ENCODE measurements at regions not wholly inside any gene's neighbourhood (a gene's known extent, or its start where the extent isn't known, plus 50 kb on each side); places are given as distances from the start of the nearest gene placed in this dataset.
A peak's percentile ranks its signal among the peaks of the same experiment; 100 is the strongest.
"Not testable (repeated sequence)": the region's sequence is repeated elsewhere in the genome, so short reads cannot be mapped to it uniquely, and the experiment has no call there.

DNA sequence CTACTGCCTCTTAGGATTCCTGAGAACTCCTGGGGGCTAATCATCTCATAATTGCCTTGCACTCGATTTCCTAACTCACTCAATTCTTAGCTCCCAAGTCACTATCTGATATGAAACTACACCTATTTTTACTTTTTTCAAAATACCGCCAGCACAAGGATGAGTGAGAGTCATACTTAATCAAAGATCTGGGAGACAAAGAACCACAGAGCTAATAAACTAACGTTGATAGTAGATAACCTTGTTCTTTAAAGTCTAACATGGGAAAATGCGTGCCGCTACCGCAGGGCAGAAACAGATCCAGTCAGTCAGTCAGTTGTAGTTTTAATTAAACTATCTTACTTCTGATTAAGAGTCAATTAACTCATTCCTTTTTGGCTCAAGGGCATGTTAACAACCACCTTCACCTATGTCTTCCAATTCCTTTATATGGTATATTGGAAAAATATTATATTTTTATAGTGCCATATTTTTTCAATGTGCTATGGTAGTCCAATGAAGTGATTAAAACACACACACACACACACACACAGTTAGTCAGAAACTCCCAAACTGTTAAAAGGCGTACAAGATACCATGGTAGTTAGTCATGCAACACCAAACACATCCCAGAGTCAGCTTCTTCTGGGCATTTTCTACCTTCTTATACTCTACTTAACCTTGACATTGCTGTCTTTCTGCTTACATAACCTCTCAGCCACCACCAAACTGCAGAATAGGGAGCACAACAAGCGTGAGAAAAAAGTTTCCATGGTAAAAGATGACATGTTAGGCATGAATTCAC lies 114.0 kb downstream of the KLHL28 start:
- TF ChIP-seq, protein P1, sequence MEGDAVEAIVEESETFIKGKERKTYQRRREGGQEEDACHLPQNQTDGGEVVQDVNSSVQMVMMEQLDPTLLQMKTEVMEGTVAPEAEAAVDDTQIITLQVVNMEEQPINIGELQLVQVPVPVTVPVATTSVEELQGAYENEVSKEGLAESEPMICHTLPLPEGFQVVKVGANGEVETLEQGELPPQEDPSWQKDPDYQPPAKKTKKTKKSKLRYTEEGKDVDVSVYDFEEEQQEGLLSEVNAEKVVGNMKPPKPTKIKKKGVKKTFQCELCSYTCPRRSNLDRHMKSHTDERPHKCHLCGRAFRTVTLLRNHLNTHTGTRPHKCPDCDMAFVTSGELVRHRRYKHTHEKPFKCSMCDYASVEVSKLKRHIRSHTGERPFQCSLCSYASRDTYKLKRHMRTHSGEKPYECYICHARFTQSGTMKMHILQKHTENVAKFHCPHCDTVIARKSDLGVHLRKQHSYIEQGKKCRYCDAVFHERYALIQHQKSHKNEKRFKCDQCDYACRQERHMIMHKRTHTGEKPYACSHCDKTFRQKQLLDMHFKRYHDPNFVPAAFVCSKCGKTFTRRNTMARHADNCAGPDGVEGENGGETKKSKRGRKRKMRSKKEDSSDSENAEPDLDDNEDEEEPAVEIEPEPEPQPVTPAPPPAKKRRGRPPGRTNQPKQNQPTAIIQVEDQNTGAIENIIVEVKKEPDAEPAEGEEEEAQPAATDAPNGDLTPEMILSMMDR (IDR thresholded peaks at IDR 0.05) = no peak
- Histone ChIP-seq H3K4me3 (no peak overlapping the region), H3K4me1 (no peaks in the 10 kb centered on the region), H3K27ac (no peak overlapping the region), H3K9me3 (no peaks in the 10 kb centered on the region), H3K27me3 (no peaks in the 10 kb centered on the region), H3K36me3 (no peaks in the 10 kb centered on the region)
- intact Hi-C loops (cut with DNase I) = no loop called here
- DNase-seq (no peak), ATAC-seq (no peak)

DNA sequence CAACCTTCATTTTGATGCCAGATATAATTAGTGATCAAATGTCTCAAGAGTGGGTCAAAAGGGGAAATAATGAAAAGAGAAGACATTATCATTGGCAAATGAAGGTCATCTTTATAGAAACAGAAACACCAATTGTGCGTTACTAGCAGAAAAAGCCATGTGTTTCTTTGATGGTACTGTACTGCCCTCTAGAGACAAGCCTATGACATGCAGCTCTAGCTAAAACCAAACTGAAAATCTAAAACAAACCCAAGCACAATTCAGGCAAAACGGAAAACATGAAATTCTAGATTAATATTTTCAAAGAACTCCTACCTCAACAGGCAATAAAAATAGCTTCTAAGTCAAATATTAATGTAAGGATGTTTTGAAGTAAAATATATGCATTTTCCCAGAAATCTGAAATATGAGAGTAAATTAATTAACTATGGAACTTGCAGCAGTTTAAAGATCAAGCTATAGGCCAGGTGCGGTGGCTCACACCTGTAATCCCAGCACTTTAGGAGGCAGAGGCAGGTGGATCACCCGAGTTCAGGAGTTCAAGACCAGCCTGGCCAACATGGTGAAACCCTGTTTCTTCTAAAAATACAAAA lies 115.4 kb downstream of the KLHL28 start:
- Histone ChIP-seq H3K9me3 (no peaks in the 10 kb centered on the region), H3K27me3 (no peaks in the 10 kb centered on the region), H3K4me1 (no peaks in the 10 kb centered on the region), H3K4me3 (no peak overlapping the region), H3K27ac (no peak overlapping the region), H3K36me3 (no peaks in the 10 kb centered on the region)
- ATAC-seq = peak; percentile 86
- intact Hi-C loops (cut with DNase I) = no loop called here
- DNase-seq = peak in 2 of 4 donors; percentile 36 to 63
- TF ChIP-seq, protein P1 (IDR thresholded peaks at IDR 0.05) = peak; percentile 68 to 73

DNA sequence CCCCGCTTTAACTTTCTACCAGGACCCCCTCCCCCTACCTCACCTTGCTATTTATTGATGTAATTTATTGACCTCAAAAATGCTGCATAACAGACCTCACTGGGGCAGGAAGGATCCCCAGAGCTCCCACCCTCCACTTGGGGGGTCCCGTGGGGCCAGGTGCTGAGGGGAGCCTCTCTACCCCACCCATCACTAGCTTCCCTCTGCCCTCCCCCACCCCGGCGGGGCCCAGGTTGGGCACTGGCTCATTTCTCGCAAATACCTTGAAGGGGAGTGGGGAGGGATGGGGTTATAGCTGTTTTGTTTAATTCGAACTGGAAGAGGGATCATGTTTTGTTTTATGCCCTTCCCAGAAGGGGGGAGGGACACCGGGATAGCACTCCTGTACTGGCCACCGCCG lies 125.8 kb downstream of the KLHL28 start:
- H3K27me3 ChIP-seq; H3K4me3 ChIP-seq; ATAC-seq; H3K36me3 ChIP-seq; intact Hi-C loops (cut with DNase I); H3K9me3 ChIP-seq; H3K27ac ChIP-seq; H3K4me1 ChIP-seq: not testable (repeated sequence)
- peak in 1 of 4 donors; percentile 33 for DNase-seq

- Histone ChIP-seq H3K4me3 (no peak overlapping the region), H3K4me1 (no peaks in the 10 kb centered on the region), H3K36me3 (no peaks in the 10 kb centered on the region), H3K27ac (no peak overlapping the region), H3K27me3 (no peaks in the 10 kb centered on the region), H3K9me3 (no peaks in the 10 kb centered on the region)
- ATAC-seq (no peak), DNase-seq (no peak)
- intact Hi-C loops (cut with DNase I) = no loop called here
- TF ChIP-seq, protein P1 (IDR thresholded peaks at IDR 0.05) = no peak
Observed at GRCh38 chr14:44833376-44834060, 128.2 kb downstream of the KLHL28 start.

DNA sequence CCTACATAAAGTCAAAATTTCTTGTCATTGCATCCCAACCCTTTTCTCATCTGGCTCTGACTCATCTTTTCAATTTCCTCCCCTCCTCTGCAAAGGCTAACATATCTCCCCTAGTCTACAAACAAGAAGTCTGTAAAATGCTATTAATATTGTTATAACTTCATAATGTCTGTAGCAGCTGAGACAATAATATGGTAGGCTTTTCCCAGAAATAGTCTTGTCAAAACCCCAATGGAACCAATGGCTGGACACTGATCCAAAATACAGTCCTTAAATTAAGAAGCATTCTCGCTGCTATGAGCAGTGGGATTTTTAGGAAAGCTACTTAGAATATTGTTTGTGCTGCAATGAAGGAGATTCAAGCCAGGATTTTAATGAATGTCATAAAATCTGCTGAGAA lies 131.4 kb downstream of the KLHL28 start:
- intact Hi-C loops (cut with DNase I) = no loop called here
- DNase-seq = no peak
- no peaks in the 10 kb centered on the region for H3K4me1 ChIP-seq
- H3K27me3 ChIP-seq = no peaks in the 10 kb centered on the region
- no peak overlapping the region for H3K4me3 ChIP-seq
- no peak overlapping the region for H3K27ac ChIP-seq
- H3K9me3 ChIP-seq = peaks cover 0 to 2% of the 10 kb centered on the region in 2 donors
- no peaks in the 10 kb centered on the region for H3K36me3 ChIP-seq
- no peak for ATAC-seq
- TF ChIP-seq, protein P1 (IDR thresholded peaks at IDR 0.05) = no peak
